GM18870 (cell line): ENCODE measurements at regions not wholly inside any gene's neighbourhood (a gene's known extent, or its start where the extent isn't known, plus 50 kb on each side); places are given as distances from the start of the nearest gene placed in this dataset.
"Not testable (repeated sequence)": the region's sequence is repeated elsewhere in the genome, so short reads cannot be mapped to it uniquely, and the experiment has no call there.

Experiments
- ATAC-seq: cut with Tn5 transposase; IDR thresholded peaks from one replicate; pipeline ENCODE4 v1.9.1; 2021; ENCODE audit warnings: moderate library complexity; ENCODE audit not compliant: unreplicated experiment

DNA sequence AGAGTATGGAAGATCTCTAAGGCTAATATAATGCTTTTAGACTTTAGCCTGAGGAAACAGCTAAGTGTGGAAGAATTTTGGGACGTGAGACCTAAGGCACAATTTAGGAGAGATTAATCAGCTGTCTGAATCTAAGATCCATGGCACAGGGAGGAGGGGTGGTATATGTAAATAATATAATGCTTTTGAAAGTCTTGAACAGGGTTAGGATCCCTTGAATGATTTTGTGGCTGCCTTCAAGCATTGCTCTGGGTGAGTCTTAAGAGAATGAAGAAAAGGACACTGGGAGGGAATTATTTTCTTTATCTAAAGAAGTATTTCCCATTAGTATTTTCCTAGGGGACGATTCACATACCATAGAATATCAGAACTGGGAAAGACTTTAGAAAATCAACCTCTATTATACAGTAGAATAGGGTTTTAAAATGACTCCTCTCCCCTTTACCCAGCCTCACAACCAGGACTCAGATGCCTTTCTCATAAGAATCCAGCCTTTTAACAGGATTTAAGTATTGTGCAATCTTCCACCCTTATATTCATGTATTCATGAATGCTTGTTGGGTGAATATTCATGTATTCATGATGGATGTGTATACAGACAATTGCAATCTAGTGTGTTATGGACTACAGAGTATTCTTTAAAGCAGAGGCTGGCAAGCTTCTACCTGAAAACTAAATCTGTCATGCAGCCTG, 664.2 kb upstream of the CPEB2 start:
- no peak for ATAC-seq

DNA sequence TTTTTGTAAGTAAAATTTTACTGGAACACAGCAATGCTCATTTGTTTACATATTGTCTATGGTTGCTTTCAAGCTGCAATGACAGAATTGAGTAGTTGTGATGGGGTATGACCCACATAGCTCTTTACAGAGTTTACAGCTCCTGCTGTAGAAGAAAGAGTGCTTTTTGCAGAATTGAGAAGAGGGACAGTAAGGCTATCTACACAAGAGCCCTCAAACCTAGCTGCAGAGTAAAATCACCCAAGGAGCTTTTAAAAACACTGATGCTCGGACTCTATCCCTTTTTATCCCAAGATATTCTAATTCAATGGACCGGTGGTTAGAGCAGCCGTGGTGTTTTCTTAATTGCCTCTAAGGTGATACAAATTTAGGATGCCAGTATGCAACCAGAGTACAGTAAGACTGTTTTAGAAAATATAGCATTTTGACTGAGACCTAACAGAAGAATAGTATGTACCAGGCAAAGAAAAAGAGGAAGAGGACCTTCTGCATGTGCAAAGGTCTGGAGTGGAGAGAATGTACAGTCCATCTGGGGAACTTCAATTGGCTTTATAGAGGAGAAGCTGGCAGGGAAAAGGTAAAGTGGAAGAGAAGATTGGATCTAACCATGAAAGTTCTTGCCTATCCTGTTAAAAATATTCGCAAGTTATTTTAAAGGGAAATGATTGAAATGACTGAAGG, 663.6 kb upstream of the CPEB2 start:
- no peak for ATAC-seq

DNA sequence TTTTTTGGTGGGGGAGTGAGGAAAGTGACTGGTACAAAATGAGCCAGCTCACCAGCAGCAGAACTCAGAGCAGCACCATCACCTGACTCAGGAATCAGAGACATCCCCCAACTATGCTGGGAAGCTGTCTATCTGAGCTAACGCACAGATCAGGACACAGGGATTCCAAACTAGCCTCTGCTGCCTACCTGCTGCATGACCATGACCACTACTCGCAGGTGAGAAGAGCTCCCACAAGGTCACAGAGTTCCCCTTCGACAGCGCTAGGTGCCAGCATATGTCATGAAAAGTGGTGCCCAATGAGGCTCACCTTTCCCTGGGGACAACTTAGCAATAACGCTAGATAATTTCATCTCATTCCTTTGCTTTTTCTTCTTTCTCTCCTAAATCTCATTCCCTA, 662.6 kb upstream of the CPEB2 start:
- no peak for ATAC-seq

DNA sequence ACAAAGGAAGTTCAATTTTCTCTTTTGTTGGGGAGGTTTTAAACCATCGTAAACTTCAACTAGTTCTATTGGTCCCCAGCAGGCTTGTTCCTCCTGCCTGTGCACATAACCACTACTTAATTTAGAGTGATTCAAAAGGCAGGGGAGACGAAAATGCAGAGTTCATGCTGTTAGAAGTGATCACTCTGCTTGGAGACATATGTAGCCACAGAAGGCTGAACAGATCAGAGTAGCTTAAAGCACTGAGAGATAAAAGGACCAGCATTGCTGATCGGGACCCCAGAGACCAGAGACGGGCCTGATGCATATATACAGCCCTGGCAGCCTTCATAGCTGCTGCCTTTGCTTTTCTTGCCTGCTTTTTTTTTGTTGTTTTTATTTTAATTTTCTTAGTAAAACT, 662.0 kb upstream of the CPEB2 start:
- no peak for ATAC-seq

DNA sequence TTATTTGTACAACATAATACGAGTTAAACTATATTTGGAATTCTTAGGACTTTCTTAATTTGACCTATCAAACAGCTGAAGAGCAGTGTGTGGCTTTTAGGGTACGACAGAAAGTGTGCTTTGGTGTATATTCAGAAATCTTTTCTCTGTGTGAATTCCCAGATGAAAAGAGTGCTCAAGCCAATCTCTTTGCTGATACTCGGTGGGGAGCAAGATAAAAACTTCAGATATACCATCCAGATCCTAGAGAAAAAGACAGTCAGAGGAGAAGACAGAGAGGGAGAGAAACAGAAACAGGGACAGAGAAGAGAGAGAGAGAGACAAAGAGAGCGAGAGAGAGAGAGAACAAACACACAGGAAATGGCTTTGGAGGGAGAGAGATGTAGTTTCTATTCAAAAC, 658.3 kb upstream of the CPEB2 start:
- no peak for ATAC-seq

DNA sequence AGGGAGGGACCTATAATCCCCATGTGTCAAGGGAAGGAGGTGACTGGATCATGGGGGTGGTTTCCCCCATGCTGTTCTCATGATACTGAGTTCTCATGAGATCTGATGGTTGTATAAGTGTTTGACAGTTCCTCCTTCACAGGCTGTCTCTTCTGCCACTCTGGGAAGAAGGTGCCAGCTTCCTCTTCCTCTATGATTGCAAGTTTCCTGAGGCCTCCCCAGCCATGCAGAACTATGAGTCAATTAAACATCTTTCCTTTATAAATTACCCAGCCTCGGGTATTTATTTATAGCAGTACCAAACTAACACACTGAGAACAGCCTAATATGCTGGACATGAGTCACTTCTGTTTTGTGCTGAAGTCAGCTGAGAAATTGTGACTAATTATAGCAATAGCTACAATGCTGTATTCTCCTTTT, 656.9 kb upstream of the CPEB2 start:
- no peak for ATAC-seq

DNA sequence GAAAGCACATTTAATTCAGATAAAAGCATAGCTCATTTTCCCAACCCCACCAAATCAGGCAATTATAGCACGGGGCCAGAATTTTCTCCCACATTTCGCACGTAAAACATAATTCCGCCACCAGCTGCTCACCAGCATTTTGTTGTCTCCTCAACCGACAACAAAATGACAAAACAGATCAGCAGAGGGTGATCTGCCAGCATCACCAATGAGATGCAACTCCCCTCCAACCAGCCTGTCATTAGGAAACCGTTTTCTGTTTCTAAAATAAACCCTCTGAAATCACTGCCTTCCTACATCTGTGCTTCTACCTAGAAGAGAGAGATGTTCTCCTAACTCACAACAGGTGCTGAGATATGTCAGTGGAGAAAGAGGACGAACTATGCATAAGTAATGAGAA, 654.8 kb upstream of the CPEB2 start:
- no peak for ATAC-seq

DNA sequence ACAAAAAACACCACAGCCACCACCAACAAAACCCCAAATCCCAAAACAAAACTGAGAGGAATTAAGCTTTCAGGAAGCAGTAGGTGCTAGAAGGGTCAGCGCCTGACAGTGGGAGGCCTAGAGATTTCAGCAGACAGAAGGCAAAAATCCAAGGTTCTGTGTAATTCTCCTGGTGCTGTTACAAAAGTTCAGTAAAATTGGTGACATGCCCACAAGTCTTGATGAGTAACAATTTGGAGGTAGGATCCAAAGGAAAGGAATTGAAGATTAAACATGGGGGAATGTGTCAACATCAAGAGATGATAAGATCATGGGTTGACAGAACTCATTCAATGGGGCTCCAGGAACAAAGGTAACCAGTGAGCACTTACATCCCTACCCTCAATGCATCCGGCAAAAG, 653.8 kb upstream of the CPEB2 start:
- no peak for ATAC-seq

DNA sequence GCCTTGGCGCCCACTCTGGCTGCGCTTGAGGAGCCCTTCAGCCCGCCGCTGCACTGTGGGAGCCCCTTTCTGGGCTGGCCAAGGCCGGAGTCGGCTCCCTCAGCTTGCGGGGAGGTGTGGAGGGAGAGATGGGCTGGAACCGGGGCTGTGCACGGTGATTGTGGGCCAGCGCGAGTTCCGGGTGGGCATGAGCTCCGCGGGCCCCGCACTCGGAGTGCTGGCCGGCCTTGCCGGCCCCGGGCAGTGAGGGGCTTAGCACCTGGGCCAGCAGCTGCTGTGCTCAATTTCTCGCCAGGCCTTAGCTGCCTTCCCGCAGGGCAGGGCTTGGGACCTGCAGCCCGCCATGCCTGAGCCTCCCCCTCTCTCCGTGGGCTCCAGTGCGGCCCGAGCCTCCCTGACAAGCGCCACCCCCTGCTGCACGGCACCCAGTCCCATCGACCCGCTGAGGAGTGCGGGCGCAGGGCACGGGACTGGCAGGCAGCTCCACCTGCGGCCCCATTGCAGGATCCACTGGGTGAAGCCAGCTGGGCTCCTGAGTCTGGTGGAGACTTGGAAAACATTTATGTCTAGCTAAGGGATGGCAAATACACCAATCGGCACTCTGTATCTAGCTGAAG, 643.6 kb upstream of the CPEB2 start:
- not testable (repeated sequence) for ATAC-seq

DNA sequence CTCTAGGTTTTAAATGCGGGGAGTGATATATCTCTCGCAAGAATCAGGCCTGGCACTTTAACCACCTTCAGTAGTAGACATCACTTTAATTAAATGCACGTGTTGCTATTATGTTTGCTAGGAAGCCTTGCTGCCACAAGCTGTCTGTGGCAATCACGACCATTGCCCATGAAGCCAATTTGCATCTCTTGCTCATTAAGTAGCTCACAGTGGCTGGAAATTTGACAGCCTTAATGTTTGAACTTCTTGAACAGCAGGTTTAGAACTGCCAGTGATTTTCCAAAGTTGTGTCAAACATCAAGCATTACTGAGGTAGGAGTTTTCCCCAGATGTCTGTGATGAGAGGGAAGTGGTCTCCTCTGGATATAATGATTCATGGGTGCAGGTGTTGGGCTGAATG, 642.3 kb upstream of the CPEB2 start:
- no peak for ATAC-seq

DNA sequence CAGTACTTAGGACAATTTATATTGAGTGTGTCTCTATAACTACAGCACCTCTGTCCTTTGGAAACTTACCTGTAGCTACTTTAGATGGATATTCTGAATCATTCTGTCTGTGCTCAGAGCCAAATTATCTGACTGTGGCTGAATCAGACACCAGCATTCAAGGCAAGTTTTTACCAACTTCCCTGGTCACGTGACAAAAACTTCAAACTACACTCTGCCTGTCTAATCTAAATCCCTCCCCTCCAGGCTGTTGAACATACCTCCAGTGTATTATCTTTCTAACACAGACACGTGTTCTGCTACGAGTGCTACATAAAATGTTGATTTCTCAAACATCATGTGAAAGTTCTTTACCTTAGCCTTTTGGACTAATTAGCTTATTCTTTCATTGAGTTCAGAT, 641.2 kb upstream of the CPEB2 start:
- no peak for ATAC-seq

DNA sequence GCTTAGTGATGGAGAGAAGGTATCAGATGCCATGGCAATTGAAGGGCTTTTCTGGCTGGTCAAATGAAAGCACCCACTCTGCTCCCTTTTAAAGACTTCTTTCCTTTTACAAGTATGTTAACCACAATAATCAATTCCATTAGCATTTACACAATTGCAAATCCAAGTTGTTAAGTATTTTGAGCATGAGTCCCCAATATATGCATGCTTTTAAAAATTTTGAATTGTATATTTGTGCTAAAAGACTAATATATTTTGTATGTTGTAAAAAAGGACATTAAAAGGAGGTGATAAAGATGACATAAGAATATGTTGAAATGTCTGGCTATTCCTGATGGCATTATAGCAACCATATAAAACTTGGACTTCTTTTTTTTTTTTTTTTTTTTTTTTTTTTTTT, 639.9 kb upstream of the CPEB2 start:
- no peak for ATAC-seq

DNA sequence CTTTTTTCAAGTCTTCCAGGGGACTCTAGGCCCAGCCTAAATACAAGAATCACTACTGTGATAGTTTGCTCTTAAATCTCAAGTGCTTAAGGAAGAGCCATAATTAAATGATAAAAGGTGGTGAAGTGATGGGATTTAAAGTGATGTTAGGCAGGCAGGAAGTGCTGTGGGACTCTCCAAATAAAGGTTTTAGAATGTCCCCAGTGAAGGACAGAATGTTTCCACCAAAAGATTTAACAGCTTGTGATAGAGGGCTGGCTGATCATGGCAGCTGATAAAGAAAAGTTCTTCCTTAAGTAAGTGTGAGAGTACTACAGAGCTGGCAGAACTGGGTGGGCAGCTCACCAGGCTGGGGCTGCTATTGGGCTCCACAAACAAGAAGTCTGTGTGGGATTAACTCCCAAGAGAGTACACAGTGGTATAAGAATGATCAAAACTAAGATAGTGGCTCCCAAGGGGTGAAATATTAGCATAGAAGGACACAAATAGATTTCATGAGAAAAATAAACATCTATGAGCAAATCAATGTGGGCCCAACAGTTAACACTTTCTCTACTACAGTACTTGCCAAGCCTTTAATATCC, 637.2 kb upstream of the CPEB2 start:
- ATAC-seq, result no peak

DNA sequence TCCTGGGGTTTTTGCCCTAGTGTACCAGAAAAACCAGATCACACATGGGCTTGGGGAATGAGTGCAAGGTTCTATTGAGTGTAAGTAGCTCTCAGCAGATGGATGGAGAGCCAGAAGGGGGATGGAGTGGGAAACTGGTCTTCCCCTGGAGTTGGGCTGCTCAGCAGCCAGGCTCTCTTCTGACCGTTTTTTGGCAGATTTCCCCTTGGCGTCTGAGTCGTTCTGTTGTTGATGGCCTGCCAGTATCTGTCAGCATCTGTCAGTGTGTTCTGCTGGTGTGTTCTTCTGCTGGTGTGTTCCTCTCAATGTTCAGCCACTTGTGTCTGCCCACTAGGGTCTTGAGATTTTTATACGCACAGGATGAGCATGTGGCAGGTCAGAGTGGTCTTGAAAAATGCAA, 633.9 kb upstream of the CPEB2 start:
- ATAC-seq, result no peak

DNA sequence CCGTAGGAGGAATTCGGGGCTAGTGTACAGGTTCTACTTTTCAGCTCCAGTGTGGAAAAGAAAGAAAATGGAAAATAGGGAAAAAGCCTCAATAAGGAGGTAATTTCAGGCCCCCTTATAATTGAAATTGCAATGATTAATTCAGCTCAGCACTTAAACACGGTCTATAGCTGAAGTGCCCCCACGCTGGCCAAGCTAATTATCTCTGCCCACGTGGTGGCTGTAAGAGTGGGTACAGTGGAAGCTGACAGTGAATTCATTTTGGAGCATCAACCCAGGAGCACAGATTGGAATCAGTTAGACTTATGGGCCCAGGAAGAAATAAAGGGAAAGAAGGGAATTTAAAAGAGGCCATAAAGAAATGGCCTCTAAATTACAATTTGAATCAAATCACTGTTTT, 631.1 kb upstream of the CPEB2 start:
- ATAC-seq, result no peak

DNA sequence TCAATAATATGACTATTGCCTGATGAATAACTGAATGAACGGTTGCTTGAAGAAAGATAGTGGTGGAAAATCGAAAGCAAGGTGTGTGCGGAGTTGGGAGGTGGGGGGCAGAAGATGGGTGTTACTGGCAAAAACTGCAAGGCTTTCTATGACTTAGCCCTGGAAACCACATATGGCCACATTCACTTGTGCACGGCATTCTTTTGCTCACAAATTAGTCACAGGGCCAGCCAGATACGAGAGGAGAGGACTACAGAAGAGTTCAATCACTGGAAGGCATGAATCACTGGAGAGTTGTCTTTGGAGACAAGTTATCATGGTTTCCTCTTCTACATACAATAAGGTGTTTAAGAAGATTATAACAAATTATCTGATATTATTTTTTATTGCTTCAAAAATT, 626.5 kb upstream of the CPEB2 start:
- ATAC-seq, result no peak

DNA sequence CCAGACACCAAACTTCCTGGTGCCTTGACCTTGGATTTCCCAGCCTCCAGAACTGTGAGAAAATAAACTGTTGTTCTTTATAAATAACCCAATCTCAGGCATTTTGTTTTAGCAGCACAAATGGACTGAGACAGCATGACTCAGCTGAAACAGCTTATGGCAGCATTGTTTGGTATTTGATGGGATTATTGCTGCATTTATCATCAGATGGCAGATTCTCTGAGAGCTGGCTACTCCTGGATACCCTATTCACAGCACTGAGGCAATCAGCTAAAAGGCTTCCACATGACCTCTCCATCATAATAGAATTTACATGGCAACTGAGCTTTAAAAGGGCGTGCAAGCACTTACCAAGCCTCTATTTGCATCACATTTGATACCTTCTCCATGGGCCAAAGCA, 623.1 kb upstream of the CPEB2 start:
- no peak for ATAC-seq

DNA sequence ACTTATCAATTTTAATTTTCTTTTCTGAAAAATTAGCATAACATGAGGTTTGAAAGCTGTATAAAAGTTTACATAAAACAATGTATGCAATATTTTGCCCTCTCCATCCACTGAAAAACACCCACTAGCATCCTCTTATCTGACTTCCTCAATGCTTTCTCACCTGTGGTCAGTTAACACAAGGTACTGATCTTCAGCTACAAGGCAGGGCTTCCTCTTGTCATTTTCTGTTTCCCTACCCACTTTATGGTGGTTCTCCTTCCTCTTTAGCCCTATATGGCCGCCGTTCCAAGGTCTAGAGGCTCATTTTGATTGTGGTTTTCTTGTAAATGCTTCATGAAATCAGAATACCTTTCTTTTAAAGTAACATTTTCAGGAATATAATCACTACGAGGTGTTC, 618.6 kb upstream of the CPEB2 start:
- no peak for ATAC-seq

DNA sequence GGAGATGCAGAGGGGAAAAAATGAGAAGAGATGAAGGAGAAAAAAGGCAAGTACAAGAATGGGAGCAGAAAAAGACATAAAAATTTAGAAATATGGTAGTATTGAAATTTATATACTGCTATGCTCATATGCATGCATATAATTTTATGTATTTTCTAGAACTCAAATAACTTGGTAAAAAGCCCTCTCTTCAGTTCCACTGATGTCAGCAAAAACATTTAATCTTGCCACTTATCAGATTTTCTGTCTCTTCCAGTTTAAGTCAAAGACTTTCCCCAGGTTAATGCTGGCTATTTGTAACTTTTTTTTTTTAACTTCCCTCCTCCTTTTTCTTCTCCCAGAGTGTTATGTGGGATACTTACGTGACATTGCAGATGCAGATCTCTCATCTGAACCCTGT, 617.5 kb upstream of the CPEB2 start:
- ATAC-seq, result no peak

DNA sequence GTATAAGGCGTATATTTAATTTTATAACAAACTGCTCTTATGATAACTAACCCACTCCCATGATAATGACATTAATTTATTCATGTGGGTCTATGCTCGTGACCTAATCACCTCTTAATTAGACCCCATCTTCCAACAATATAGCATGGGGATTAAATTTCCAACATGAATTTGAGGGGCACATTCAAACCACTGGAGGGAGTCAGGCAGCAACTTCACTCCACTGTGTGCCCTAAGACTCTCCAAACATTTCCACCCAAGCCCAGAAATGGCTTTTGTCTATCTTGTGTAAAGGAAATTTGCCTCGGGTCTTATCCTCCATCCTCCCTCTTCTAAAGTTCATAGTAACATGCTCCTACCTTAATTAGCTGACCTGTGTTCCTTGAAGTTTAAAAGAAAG, 616.1 kb upstream of the CPEB2 start:
- no peak for ATAC-seq

DNA sequence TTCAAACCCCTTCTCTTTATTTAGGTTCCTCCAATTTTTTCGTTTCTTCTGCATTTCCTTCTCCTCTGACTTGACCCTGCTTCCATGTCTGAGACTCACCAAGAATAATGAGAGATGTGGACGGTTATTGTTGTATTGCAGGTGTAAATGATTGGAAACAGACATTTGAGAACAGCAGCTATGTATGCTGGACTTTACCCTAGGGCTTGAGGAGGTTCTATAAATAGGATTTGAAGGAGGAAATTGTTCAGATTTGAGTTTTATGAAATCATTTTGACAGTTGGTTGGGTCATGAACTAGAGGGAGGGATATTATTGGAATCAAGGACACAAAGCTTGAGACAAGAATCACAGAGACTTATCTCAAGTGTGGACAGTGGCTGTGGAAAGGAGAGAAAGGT, 614.6 kb upstream of the CPEB2 start:
- no peak for ATAC-seq

DNA sequence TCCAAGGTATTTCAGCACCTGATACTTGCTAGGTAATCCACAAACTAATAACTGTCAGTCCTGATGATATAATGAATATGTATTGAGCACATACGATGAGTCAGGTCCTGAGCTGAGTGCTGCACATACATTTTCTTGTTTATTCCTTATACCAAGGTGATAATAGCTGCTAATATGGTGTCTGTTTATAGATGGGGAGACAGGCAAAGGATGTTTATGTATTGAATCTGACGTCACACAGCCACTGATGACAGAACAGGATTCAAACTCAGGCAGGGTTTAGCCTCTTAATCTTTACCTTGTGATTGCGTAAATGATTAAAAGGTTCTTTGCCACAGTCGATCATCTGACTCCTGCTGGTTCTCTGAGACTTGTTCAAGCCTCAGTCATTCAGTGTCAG, 609.9 kb upstream of the CPEB2 start:
- ATAC-seq, result no peak
